GM23338 (cell line): ENCODE measurements at regions not wholly inside any gene's neighbourhood (a gene's known extent, or its start where the extent isn't known, plus 50 kb on each side); places are given as distances from the start of the nearest gene placed in this dataset.

Experiments used
- ATAC-seq: fragments of 200-7000 bp; cut with Tn5 transposase; 3 replicates; pipeline ENCODE4 v1.9.1; 2020
- DNase-seq: peaks from one replicate; pipeline ENCODE4 v3.0.0-alpha.2; 2015; ENCODE audit warnings: low spot score
- H2AFZ ChIP-seq: fragments of 200-600 bp; sonication (generic); 2 replicates; pipeline ENCODE4 v1.8.0; 2016; ENCODE audit warnings: antibody characterized with exemption, mild to moderate bottlenecking, moderate library complexity
- H3F3A ChIP-seq: fragments of 200-600 bp; sonication (generic); replicated peaks from 2 replicates; pipeline ENCODE4 v1.8.0; 2017; ENCODE audit warnings: antibody characterized with exemption, mixed run types, low read depth
- H3K27ac ChIP-seq: fragments of 200-600 bp; sonication (generic); 2 replicates; pipeline ENCODE4 v1.6.1; 2016; ENCODE audit warnings: low read depth
- H3K27me3 ChIP-seq: fragments of 200-600 bp; sonication (generic); 2 replicates; pipeline ENCODE4 v1.8.0; 2016; ENCODE audit warnings: mild to moderate bottlenecking, mixed run types, moderate library complexity; ENCODE audit not compliant: insufficient read depth
- H3K36me3 ChIP-seq: fragments of 200-600 bp; sonication (generic); 2 replicates; pipeline ENCODE4 v1.8.0; 2016; ENCODE audit warnings: mild to moderate bottlenecking; ENCODE audit not compliant: insufficient read depth
- H3K4me1 ChIP-seq: fragments of 200-600 bp; sonication (generic); 2 replicates; pipeline ENCODE4 v1.8.0; 2016; ENCODE audit warnings: mild to moderate bottlenecking, moderate library complexity; ENCODE audit not compliant: insufficient read depth
- H3K4me2 ChIP-seq: fragments of 200-600 bp; sonication (generic); 2 replicates; pipeline ENCODE4 v1.7.1; 2017; ENCODE audit warnings: mixed run types
- H3K4me3 ChIP-seq: fragments of 200-600 bp; sonication (generic); 2 replicates; pipeline ENCODE4 v1.6.1; 2016; ENCODE audit warnings: mixed run types
- H3K79me2 ChIP-seq: fragments of 200-600 bp; sonication (generic); replicated peaks from 2 replicates; pipeline ENCODE4 v1.8.0; 2017; ENCODE audit warnings: mild to moderate bottlenecking; ENCODE audit not compliant: insufficient read depth
- H3K9me2 ChIP-seq: fragments of 200-600 bp; sonication (generic); 2 replicates; pipeline ENCODE4 v1.8.0; 2017; ENCODE audit not compliant: insufficient read depth
- H4K20me1 ChIP-seq: fragments of 200-600 bp; sonication (generic); replicated peaks from 2 replicates; pipeline ENCODE4 v1.8.0; 2017; ENCODE audit warnings: mild to moderate bottlenecking; ENCODE audit not compliant: insufficient read depth
- H3K27ac Mint-ChIP-seq: 2 replicates; pipeline ENCODE4 v1.8.0; 2020; ENCODE audit warnings: inconsistent platforms, mild to moderate bottlenecking, moderate library complexity, mixed read lengths
- H3K27me3 Mint-ChIP-seq: 3 replicates; pipeline ENCODE4 v1.8.0; 2022; ENCODE audit warnings: low read depth, mild to moderate bottlenecking, moderate library complexity, mixed read lengths, inconsistent platforms; ENCODE audit not compliant: insufficient read depth, poor library complexity
- H3K36me3 Mint-ChIP-seq: 3 replicates; pipeline ENCODE4 v1.8.0; 2021; ENCODE audit warnings: low read depth, mild to moderate bottlenecking, inconsistent platforms, moderate library complexity, mixed read lengths
- H3K4me1 Mint-ChIP-seq: 3 replicates; pipeline ENCODE4 v1.8.0; 2020; ENCODE audit warnings: mild to moderate bottlenecking, inconsistent platforms, mixed read lengths
- H3K4me3 Mint-ChIP-seq: 3 replicates; pipeline ENCODE4 v1.8.0; 2021; ENCODE audit warnings: moderate library complexity, mild to moderate bottlenecking, inconsistent platforms, mixed read lengths
- H3K9me3 Mint-ChIP-seq: 3 replicates; pipeline ENCODE4 v1.8.0; 2020; ENCODE audit warnings: moderate library complexity, mild to moderate bottlenecking, inconsistent platforms, mixed read lengths
- CREB1 ChIP-seq: fragments of 250-450 bp; sonication (Bioruptor Pico); IDR thresholded peaks from 2 replicates; pipeline ENCODE4 v1.5.0; 2020; ENCODE audit warnings: low read depth, mild to moderate bottlenecking, moderate library complexity
- CTCF ChIP-seq, 2 experiments: fragments of 200-600 bp in 1 of 2; sonication (generic) in 1 of 2; conservative IDR thresholded peaks; 2 replicates each; pipeline versions ENCODE4 v1.5.1 to v1.6.1; 2016 to 2017; ENCODE audit warnings: antibody characterized with exemption in 2 of 2, low read depth in 2 of 2, mild to moderate bottlenecking in 2 of 2, moderate library complexity in 1 of 2
- ETS1 ChIP-seq: IDR thresholded peaks from 2 replicates; pipeline ENCODE4 v1.6.1; 2016; ENCODE audit warnings: antibody characterized with exemption
- EZH2phosphoT487 ChIP-seq: fragments of 200-600 bp; sonication (generic); IDR thresholded peaks from one replicate; pipeline ENCODE4 v1.8.1; 2018; ENCODE audit warnings: antibody characterized with exemption; ENCODE audit not compliant: unreplicated experiment
- JUNB ChIP-seq: IDR thresholded peaks from one replicate; pipeline ENCODE4 v1.6.1; 2016; ENCODE audit warnings: antibody characterized with exemption; ENCODE audit not compliant: unreplicated experiment
- NANOG ChIP-seq: IDR thresholded peaks from 2 replicates; pipeline ENCODE4 v1.6.1; 2016; ENCODE audit warnings: antibody characterized with exemption, borderline replicate concordance
- POLR2AphosphoS5 ChIP-seq: IDR thresholded peaks from 2 replicates; pipeline ENCODE4 v1.6.1; 2016; ENCODE audit warnings: antibody characterized with exemption, low read depth
- STAT1 ChIP-seq: IDR thresholded peaks from one replicate; pipeline ENCODE4 v1.6.1; 2016; ENCODE audit warnings: antibody characterized with exemption; ENCODE audit not compliant: unreplicated experiment
- ZNF114 ChIP-seq: fragments of 250-450 bp; sonication (Bioruptor Pico); IDR thresholded peaks from 2 replicates; pipeline ENCODE4 v1.5.0; 2020; ENCODE audit warnings: mild to moderate bottlenecking, moderate library complexity
- ZNF462 ChIP-seq: fragments of 250-450 bp; sonication (Bioruptor Pico); IDR thresholded peaks from 2 replicates; pipeline ENCODE4 v1.5.0; 2020; ENCODE audit warnings: mild to moderate bottlenecking, moderate library complexity

GRCh38 chr6:137693711-137694110 is 173.3 kb upstream of the TNFAIP3 start:
- no peak overlapping the region for H3K4me3 ChIP-seq
- TF ChIP-seq JUNB (no peak), STAT1 (no peak), ETS1 (no peak)

GRCh38 chr6:137696765-137697164 is 170.3 kb upstream of the TNFAIP3 start:
- H3K27ac ChIP-seq: no peak overlapping the region
- H3K9me2 ChIP-seq: peaks cover 8% of the 10 kb centered on the region; the same call in 1 of the 2 replicates
- Mint-ChIP-seq H3K36me3 (no peaks in the 10 kb centered on the region), H3K27ac (no peak overlapping the region), H3K4me3 (no peak overlapping the region), H3K27me3 (peaks cover 2% of the 10 kb centered on the region), H3K9me3 (no peaks in the 10 kb centered on the region), H3K4me1 (peaks cover 14% of the 10 kb centered on the region; the same call in 2 of the 3 replicates)
- H3K4me1 ChIP-seq: peaks cover 5% of the 10 kb centered on the region
- ATAC-seq (no peak), DNase-seq (no peak)
- no peak overlapping the region for H2AFZ ChIP-seq
- H3K27me3 ChIP-seq: no peaks in the 10 kb centered on the region
- no peak overlapping the region for H3K4me3 ChIP-seq
- H3F3A ChIP-seq: no peaks in the 10 kb centered on the region
- no peaks in the 10 kb centered on the region for H3K36me3 ChIP-seq
- H3K79me2 ChIP-seq: no peaks in the 10 kb centered on the region
- no peak overlapping the region for H3K4me2 ChIP-seq
- H4K20me1 ChIP-seq: no peaks in the 10 kb centered on the region; the same call in 1 of the 2 replicates
- TF ChIP-seq ZNF462 (CRISPR knock-in tag) (no peak), CREB1 (CRISPR knock-in tag) (no peak), NANOG (no peak), ETS1 (no peak), CTCF (conservative IDR thresholded peaks at IDR 0.05; ENCODE audit: low read depth in 2 of 2) (no peak), POLR2AphosphoS5 (no peak), STAT1 (no peak), ZNF114 (CRISPR knock-in tag) (no peak), EZH2phosphoT487 (no peak)

More at GRCh38 chr6:137693711-137694110, 173.3 kb upstream of the TNFAIP3 start:
- H3K9me2 ChIP-seq: peaks cover 8% of the 10 kb centered on the region; the same call in 1 of the 2 replicates
- Mint-ChIP-seq H3K9me3 (no peaks in the 10 kb centered on the region), H3K4me3 (no peak overlapping the region), H3K27ac (no peak overlapping the region), H3K4me1 (peaks cover 14% of the 10 kb centered on the region; the same call in 2 of the 3 replicates), H3K36me3 (no peaks in the 10 kb centered on the region), H3K27me3 (peaks cover 5% of the 10 kb centered on the region)
- no peaks in the 10 kb centered on the region for H3K27me3 ChIP-seq
- no peak overlapping the region for H3K27ac ChIP-seq
- H3K4me1 ChIP-seq: peaks cover 5% of the 10 kb centered on the region
- ATAC-seq (no peak), DNase-seq (no peak)
- H2AFZ ChIP-seq: no peak overlapping the region
- no peaks in the 10 kb centered on the region for H3K36me3 ChIP-seq
- no peaks in the 10 kb centered on the region for H3K79me2 ChIP-seq
- no peak overlapping the region for H3K4me2 ChIP-seq
- H3F3A ChIP-seq: no peaks in the 10 kb centered on the region
- H4K20me1 ChIP-seq: no peaks in the 10 kb centered on the region
